HFFc6 (cell line): ENCODE measurements at regions not wholly inside any gene's neighbourhood (a gene's known extent, or its start where the extent isn't known, plus 50 kb on each side); places are given as distances from the start of the nearest gene placed in this dataset.
A peak's percentile ranks its signal among the peaks of the same experiment; 100 is the strongest.
"Not testable (repeated sequence)": the region's sequence is repeated elsewhere in the genome, so short reads cannot be mapped to it uniquely, and the experiment has no call there.

ENCODE experiments used
- DNase-seq: peaks from one replicate; pipeline ENCODE4 v3.0.0-alpha.2; 2018
- H3K27ac Mint-ChIP-seq: 2 replicates; pipeline ENCODE4 v1.8.0; 2020; ENCODE audit warnings: mild to moderate bottlenecking, mixed read lengths
- H3K27me3 Mint-ChIP-seq: 2 replicates; pipeline ENCODE4 v1.8.0; 2021; ENCODE audit warnings: mild to moderate bottlenecking, moderate library complexity, mixed read lengths; ENCODE audit not compliant: insufficient read depth
- H3K36me3 Mint-ChIP-seq: 2 replicates; pipeline ENCODE4 v1.8.0; 2021; ENCODE audit warnings: low read depth, mixed read lengths
- H3K4me1 Mint-ChIP-seq: 2 replicates; pipeline ENCODE4 v1.8.0; 2020; ENCODE audit warnings: low read depth, mixed read lengths
- H3K4me3 Mint-ChIP-seq: 2 replicates; pipeline ENCODE4 v1.8.0; 2020; ENCODE audit warnings: mild to moderate bottlenecking, moderate library complexity, mixed read lengths
- H3K9me3 Mint-ChIP-seq: 2 replicates; pipeline ENCODE4 v1.8.0; 2020; ENCODE audit warnings: mild to moderate bottlenecking, mixed read lengths
- TF ChIP-seq, protein P1 (sequence below): fragments of 200-600 bp; sonication (generic); IDR thresholded peaks from 2 replicates; pipeline ENCODE4 v1.5.0; 2021; ENCODE audit warnings: antibody characterized with exemption, mild to moderate bottlenecking

DNA sequence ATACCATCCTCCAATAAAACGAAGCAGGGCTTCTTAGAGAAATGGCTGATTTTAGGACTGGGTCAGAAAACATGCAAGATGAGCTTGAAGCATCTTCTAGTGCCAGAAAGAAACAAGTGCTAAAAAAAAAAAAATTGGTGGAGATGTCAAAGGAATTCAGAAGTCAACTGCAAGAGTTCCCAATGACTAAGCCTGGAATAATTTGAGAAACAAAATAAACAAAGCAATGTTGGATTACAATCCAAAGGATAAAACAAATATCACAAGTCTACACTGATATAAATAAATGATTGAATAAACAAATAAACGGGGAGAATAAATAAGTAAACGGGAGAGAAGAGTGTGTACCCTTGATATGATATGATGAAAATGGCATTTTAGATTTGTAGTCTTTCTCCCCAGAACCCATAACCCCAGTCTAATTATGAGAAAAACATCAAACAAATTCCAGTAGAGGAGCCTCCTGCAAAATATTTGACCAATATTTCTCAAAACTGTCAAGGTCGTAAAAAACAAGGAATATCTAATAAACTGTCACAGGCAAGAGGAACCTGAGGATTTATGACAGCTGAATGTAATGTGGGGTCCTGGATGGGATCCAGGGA lies 63.5 kb upstream of the CCL21 start:
- Mint-ChIP-seq H3K36me3 (no peaks in the 10 kb centered on the region), H3K27me3 (peaks cover 7% of the 10 kb centered on the region), H3K4me3 (no peak overlapping the region), H3K27ac (no peak overlapping the region), H3K4me1 (peaks cover 4% of the 10 kb centered on the region; the same call in 1 of the 2 replicates), H3K9me3 (no peaks in the 10 kb centered on the region)
- no peak for DNase-seq
- TF ChIP-seq, protein P1, sequence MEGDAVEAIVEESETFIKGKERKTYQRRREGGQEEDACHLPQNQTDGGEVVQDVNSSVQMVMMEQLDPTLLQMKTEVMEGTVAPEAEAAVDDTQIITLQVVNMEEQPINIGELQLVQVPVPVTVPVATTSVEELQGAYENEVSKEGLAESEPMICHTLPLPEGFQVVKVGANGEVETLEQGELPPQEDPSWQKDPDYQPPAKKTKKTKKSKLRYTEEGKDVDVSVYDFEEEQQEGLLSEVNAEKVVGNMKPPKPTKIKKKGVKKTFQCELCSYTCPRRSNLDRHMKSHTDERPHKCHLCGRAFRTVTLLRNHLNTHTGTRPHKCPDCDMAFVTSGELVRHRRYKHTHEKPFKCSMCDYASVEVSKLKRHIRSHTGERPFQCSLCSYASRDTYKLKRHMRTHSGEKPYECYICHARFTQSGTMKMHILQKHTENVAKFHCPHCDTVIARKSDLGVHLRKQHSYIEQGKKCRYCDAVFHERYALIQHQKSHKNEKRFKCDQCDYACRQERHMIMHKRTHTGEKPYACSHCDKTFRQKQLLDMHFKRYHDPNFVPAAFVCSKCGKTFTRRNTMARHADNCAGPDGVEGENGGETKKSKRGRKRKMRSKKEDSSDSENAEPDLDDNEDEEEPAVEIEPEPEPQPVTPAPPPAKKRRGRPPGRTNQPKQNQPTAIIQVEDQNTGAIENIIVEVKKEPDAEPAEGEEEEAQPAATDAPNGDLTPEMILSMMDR = no peak

- TF ChIP-seq, protein P1 = no peak
- Mint-ChIP-seq H3K4me1 (peaks cover 5% of the 10 kb centered on the region; the same call in 1 of the 2 replicates), H3K9me3 (no peaks in the 10 kb centered on the region; the same call in 1 of the 2 replicates), H3K4me3 (no peak overlapping the region), H3K36me3 (no peaks in the 10 kb centered on the region), H3K27me3 (peaks cover 12% of the 10 kb centered on the region), H3K27ac (no peak overlapping the region)
- peak; percentile 15 for DNase-seq
Observed at GRCh38 chr9:34771007-34771406, 61.1 kb upstream of the CCL21 start.

- not testable (repeated sequence) for H3K9me3 Mint-ChIP-seq, H3K4me3 Mint-ChIP-seq, DNase-seq, H3K27ac Mint-ChIP-seq, H3K4me1 Mint-ChIP-seq, H3K36me3 Mint-ChIP-seq
- H3K27me3 Mint-ChIP-seq = peaks cover 11% of the 10 kb centered on the region
Observed at GRCh38 chr9:34767087-34767486, 57.2 kb upstream of the CCL21 start.

DNA sequence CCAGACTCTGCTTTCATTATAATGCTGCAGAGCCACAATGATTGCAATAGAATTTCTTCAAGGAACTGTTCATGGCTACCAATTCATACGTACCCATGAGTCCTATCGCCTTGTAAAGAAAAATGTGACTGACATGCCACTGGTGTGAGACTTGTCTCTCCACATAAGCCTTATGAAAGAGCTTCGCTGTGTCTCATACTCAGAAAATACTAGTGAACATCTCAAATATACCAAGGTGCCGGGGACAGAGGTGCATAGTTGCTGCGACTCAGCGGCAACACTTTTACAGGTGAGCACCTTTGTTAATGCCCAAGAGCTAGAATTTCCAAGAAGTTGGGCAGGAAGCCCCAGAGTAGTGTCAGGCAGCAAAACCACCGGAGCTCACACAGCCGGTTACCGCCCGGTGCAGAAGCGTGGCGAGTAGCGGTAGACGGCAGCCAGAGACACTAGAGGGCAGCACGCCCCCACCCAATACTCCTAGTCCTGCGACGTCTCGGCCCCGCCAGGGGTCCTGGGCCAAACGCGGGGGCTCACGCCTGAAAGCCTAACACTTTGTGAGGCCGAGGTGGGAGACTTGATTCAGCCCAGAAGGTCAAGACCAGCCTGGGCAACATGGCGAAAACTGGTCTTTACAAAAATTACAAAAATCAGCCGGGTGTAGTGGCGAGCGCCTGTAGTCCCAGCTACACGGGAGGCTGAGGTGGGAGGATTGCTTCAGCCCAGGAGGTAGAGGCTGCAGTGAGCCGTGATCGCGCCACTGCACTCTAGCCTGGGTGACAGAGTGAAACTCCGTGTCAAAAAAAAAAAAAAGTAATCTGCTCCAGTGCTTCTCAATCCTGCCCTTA lies 50.5 kb upstream of the CCL21 start:
- DNase-seq, H3K4me3 Mint-ChIP-seq, H3K9me3 Mint-ChIP-seq, H3K4me1 Mint-ChIP-seq, H3K36me3 Mint-ChIP-seq, H3K27ac Mint-ChIP-seq: not testable (repeated sequence)
- TF ChIP-seq, protein P1 = peak; percentile 77
- H3K27me3 Mint-ChIP-seq = peaks cover 12% of the 10 kb centered on the region
